Activated CD4-positive, alpha-beta T cell treated with anti-CD3 and anti-CD28 coated beads, Interleukin-2, Interleukin-4, amounts not matched to agents 100 ng/mL and 50 ng/mL, durations not matched to agents 16 hours and 8 hours (primary cell): ENCODE measurements at regions not wholly inside any gene's neighbourhood (a gene's known extent, or its start where the extent isn't known, plus 50 kb on each side); places are given as distances from the start of the nearest gene placed in this dataset.

Experiments
- DNase-seq: peaks from one replicate; pipeline ENCODE4 v3.0.0-alpha.2; 2020; ENCODE audit warnings: low spot score

GRCh38 chr4:100842856-100843255 is 325.0 kb upstream of the EMCN start:
- no peak for DNase-seq

- no peak for DNase-seq
Observed at GRCh38 chr4:100841911-100842310, 324.1 kb upstream of the EMCN start.

GRCh38 chr4:100839712-100840111 is 321.9 kb upstream of the EMCN start:
- no peak for DNase-seq

- DNase-seq, result no peak
Observed at GRCh38 chr4:100838286-100838685, 320.5 kb upstream of the EMCN start.

- no peak for DNase-seq
Observed at GRCh38 chr4:100836929-100837328, 319.1 kb upstream of the EMCN start.

GRCh38 chr4:100834616-100835015 is 316.8 kb upstream of the EMCN start:
- no peak for DNase-seq

- DNase-seq, result no peak
Observed at GRCh38 chr4:100833906-100834305, 316.1 kb upstream of the EMCN start.

GRCh38 chr4:100828986-100829685 is 311.3 kb upstream of the EMCN start:
- DNase-seq, result no peak

GRCh38 chr4:100828364-100828763 is 310.5 kb upstream of the EMCN start:
- no peak for DNase-seq

- DNase-seq, result no peak
Observed at GRCh38 chr4:100827756-100828155, 309.9 kb upstream of the EMCN start.

GRCh38 chr4:100826808-100827548 is 309.2 kb upstream of the EMCN start:
- DNase-seq, result no peak

GRCh38 chr4:100826067-100826466 is 308.2 kb upstream of the EMCN start:
- no peak for DNase-seq

GRCh38 chr4:100823993-100824323 is 306.1 kb upstream of the EMCN start:
- no peak for DNase-seq

GRCh38 chr4:100823066-100823992 is 305.5 kb upstream of the EMCN start:
- peak; percentile 88 for DNase-seq

GRCh38 chr4:100820249-100820648 is 302.4 kb upstream of the EMCN start:
- DNase-seq, result no peak

- DNase-seq, result no peak
Observed at GRCh38 chr4:100819505-100819904, 301.7 kb upstream of the EMCN start.

- no peak for DNase-seq
Observed at GRCh38 chr4:100816436-100817045, 298.7 kb upstream of the EMCN start.

GRCh38 chr4:100811046-100811445 is 293.2 kb upstream of the EMCN start:
- DNase-seq, result no peak

- DNase-seq, result no peak
Observed at GRCh38 chr4:100809506-100809905, 291.7 kb upstream of the EMCN start.

GRCh38 chr4:100806988-100807387 is 289.2 kb upstream of the EMCN start:
- DNase-seq, result no peak

GRCh38 chr4:100805538-100805937 is 287.7 kb upstream of the EMCN start:
- DNase-seq, result no peak
